ENCODE measurements at regions not wholly inside any gene's neighbourhood (a gene's known extent, or its start where the extent isn't known, plus 50 kb on each side); places are given as distances from the start of the nearest gene placed in this dataset.

GRCh38 chr13:64770743-64771142 is 2459.4 kb downstream of the PCDH9 start:
- H3K79me2 ChIP-seq = no peaks in the 10 kb centered on the region
- H3K4me1 ChIP-seq = no peaks in the 10 kb centered on the region
- no peak overlapping the region for H3K4me2 ChIP-seq (ENCODE audit: low read length)
- H3K9ac ChIP-seq = no peak overlapping the region
- TF ChIP-seq CTCF (IDR thresholded peaks at IDR 0.05) = no peak
- no peaks in the 10 kb centered on the region for H3K36me3 ChIP-seq (ENCODE audit: control insufficient read depth, insufficient read depth, low read length)
- H3K4me3 ChIP-seq (ENCODE audit: low read depth, low read length) = no peak overlapping the region
- H3K27ac ChIP-seq = no peak overlapping the region
- H3K27me3 ChIP-seq (ENCODE audit: control insufficient read depth, insufficient read depth, low read length) = no peaks in the 10 kb centered on the region
- no peaks in the 10 kb centered on the region for H3K9me3 ChIP-seq (ENCODE audit: control insufficient read depth, low read length)
- no peak overlapping the region for H2AFZ ChIP-seq

- no peaks in the 10 kb centered on the region for H3K9me3 ChIP-seq (ENCODE audit: control insufficient read depth, low read length)
- H3K4me2 ChIP-seq (ENCODE audit: low read length) = no peak overlapping the region
- H3K79me2 ChIP-seq = no peaks in the 10 kb centered on the region
- H2AFZ ChIP-seq = no peak overlapping the region
- H3K4me3 ChIP-seq (ENCODE audit: low read depth, low read length) = no peak overlapping the region
- TF ChIP-seq CTCF (IDR thresholded peaks at IDR 0.05) = no peak
- no peaks in the 10 kb centered on the region for H3K36me3 ChIP-seq (ENCODE audit: control insufficient read depth, insufficient read depth, low read length)
- H3K4me1 ChIP-seq = no peaks in the 10 kb centered on the region
- H3K9ac ChIP-seq = no peak overlapping the region
- no peak overlapping the region for H3K27ac ChIP-seq
- H3K27me3 ChIP-seq (ENCODE audit: control insufficient read depth, insufficient read depth, low read length) = no peaks in the 10 kb centered on the region
Measured at GRCh38 chr13:64767054-64767453, 2463.1 kb downstream of the PCDH9 start.

- H2AFZ ChIP-seq = no peak overlapping the region
- H3K79me2 ChIP-seq = no peaks in the 10 kb centered on the region
- no peak overlapping the region for H3K27ac ChIP-seq
- no peak overlapping the region for H3K4me3 ChIP-seq (ENCODE audit: low read depth, low read length)
- H3K27me3 ChIP-seq (ENCODE audit: control insufficient read depth, insufficient read depth, low read length) = no peaks in the 10 kb centered on the region
- no peaks in the 10 kb centered on the region for H3K4me1 ChIP-seq
- H3K9ac ChIP-seq = no peak overlapping the region
- no peaks in the 10 kb centered on the region for H3K9me3 ChIP-seq (ENCODE audit: control insufficient read depth, low read length)
- no peak for TF ChIP-seq CTCF (IDR thresholded peaks at IDR 0.05)
- no peaks in the 10 kb centered on the region for H3K36me3 ChIP-seq (ENCODE audit: control insufficient read depth, insufficient read depth, low read length)
- no peak overlapping the region for H3K4me2 ChIP-seq (ENCODE audit: low read length)
Measured at GRCh38 chr13:64765636-64766035, 2464.5 kb downstream of the PCDH9 start.

GRCh38 chr13:64758521-64759244 is 2471.5 kb downstream of the PCDH9 start:
- H3K4me1 ChIP-seq = no peaks in the 10 kb centered on the region
- no peak overlapping the region for H2AFZ ChIP-seq
- H3K4me3 ChIP-seq (ENCODE audit: low read depth, low read length) = no peak overlapping the region
- no peak overlapping the region for H3K9ac ChIP-seq
- H3K27ac ChIP-seq = no peak overlapping the region
- no peaks in the 10 kb centered on the region for H3K36me3 ChIP-seq (ENCODE audit: control insufficient read depth, insufficient read depth, low read length)
- H3K9me3 ChIP-seq (ENCODE audit: control insufficient read depth, low read length) = no peaks in the 10 kb centered on the region
- no peak for TF ChIP-seq CTCF (IDR thresholded peaks at IDR 0.05)
- H3K27me3 ChIP-seq (ENCODE audit: control insufficient read depth, insufficient read depth, low read length) = no peaks in the 10 kb centered on the region
- no peaks in the 10 kb centered on the region for H3K79me2 ChIP-seq
- no peak overlapping the region for H3K4me2 ChIP-seq (ENCODE audit: low read length)

GRCh38 chr13:64756621-64757020 is 2473.5 kb downstream of the PCDH9 start:
- no peak overlapping the region for H3K9ac ChIP-seq
- H3K4me1 ChIP-seq = no peaks in the 10 kb centered on the region
- no peak overlapping the region for H2AFZ ChIP-seq
- no peaks in the 10 kb centered on the region for H3K36me3 ChIP-seq (ENCODE audit: control insufficient read depth, insufficient read depth, low read length)
- H3K79me2 ChIP-seq = no peaks in the 10 kb centered on the region
- no peak overlapping the region for H3K4me3 ChIP-seq (ENCODE audit: low read depth, low read length)
- TF ChIP-seq CTCF (IDR thresholded peaks at IDR 0.05) = no peak
- no peak overlapping the region for H3K4me2 ChIP-seq (ENCODE audit: low read length)
- H3K27me3 ChIP-seq (ENCODE audit: control insufficient read depth, insufficient read depth, low read length) = no peaks in the 10 kb centered on the region
- H3K27ac ChIP-seq = no peak overlapping the region
- H3K9me3 ChIP-seq (ENCODE audit: control insufficient read depth, low read length) = no peaks in the 10 kb centered on the region

Measured in parathyroid adenoma (tissue), 2 donors.